Sigmoid colon (tissue), 6 donors: ENCODE measurements at regions not wholly inside any gene's neighbourhood (a gene's known extent, or its start where the extent isn't known, plus 50 kb on each side); places are given as distances from the start of the nearest gene placed in this dataset.

Experiments
- DNase-seq: peaks from one replicate; pipeline ENCODE4 v3.0.0-alpha.2; 2019
- H3K27ac ChIP-seq, 4 donors: fragments of 200-600 bp; sonication (generic); one replicate each; pipeline ENCODE4 v1.5.1; 2016 to 2019; ENCODE audit warnings: mild to moderate bottlenecking in 1 of 4
- H3K27me3 ChIP-seq, 3 donors: fragments of 200-600 bp; sonication (generic); one replicate each; pipeline ENCODE4 v1.5.1; 2019; ENCODE audit warnings: mild to moderate bottlenecking in 1 of 3
- H3K36me3 ChIP-seq, 4 donors: fragments of 200-600 bp; sonication (generic); one replicate each; pipeline ENCODE4 v1.5.1; 2016 to 2019
- H3K4me1 ChIP-seq, 4 donors: fragments of 200-600 bp; sonication (generic); one replicate each; pipeline ENCODE4 v1.5.1; 2017 to 2019
- H3K4me3 ChIP-seq, 4 donors: fragments of 200-600 bp; sonication (generic); one replicate each; pipeline ENCODE4 v1.5.1; 2017 to 2019; ENCODE audit warnings: mild to moderate bottlenecking in 2 of 4, moderate library complexity in 1 of 4
- H3K9me3 ChIP-seq, 4 donors: fragments of 200-600 bp in 3 of 4; sonication (generic) in 3 of 4; one replicate each; pipeline versions ENCODE4 v1.5.1 to v1.6.1; 2013 to 2019
- EP300 ChIP-seq, 4 donors: sonication (generic); formaldehyde crosslinking; IDR thresholded peaks; one replicate each; pipeline ENCODE4 v1.6.1; 2017; ENCODE audit warnings: antibody characterized with exemption in 4 of 4
- POLR2A ChIP-seq, 2 donors: fragments of 450-650 bp; IDR thresholded peaks; one replicate each; pipeline ENCODE4 v1.6.1; 2016; ENCODE audit warnings: antibody characterized with exemption in 2 of 2, mild to moderate bottlenecking in 2 of 2, moderate library complexity in 2 of 2
- POLR2AphosphoS5 ChIP-seq, 4 donors: sonication (generic); formaldehyde crosslinking; IDR thresholded peaks; one replicate each; pipeline ENCODE4 v1.6.1; 2017; ENCODE audit warnings: antibody characterized with exemption in 4 of 4
- WGBS, 2 donors: extraction: QIAGEN DNeasy Blood & Tissue Kit; methylation state at CpG; one replicate each; pipeline ENCODE4 v1.1.7; 2013; 5-methylcytosine and 5-hydroxymethylcytosine counted together
- intact Hi-C: fragments of 100-400 bp; cut with DNase I; formaldehyde crosslinking; loops from one replicate; pipeline ENCODE4 v1.15.1; 2023
- TF ChIP-seq, protein P1 (sequence below), 4 experiments: fragments of 450-650 bp in 3 of 4; fragments of 200-600 bp in 1 of 4; IDR thresholded peaks; one replicate each; pipeline ENCODE4 v1.5.1; 2016 to 2019; ENCODE audit warnings: antibody characterized with exemption in 4 of 4, mild to moderate bottlenecking in 3 of 4, moderate library complexity in 2 of 4
- donor health status: healthy with polysubstance abuse.
- donor health status: healthy.

DNA sequence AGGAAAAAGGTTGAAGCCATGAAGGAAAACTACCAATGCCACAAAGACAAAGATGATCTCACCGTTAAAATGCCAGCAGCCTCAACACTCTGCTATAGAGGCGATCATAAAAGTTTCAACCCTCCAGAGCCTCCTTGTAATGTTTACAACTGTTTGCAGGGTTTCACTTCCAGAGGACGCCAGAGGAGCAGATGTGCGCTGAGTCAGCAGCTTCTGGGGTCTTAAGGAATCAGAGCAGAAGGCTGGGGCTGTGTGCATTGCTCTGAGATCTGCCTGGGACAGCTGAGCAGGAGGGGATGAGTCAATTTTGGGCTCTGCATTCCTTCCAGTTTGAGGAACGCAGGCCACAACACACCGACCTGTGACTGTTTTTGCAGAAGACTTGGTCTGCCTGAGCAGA, 98.3 kb downstream of the TMEM130 start:
- Histone ChIP-seq H3K4me1 (peaks cover 0 to 9% (median 4%) of the 10 kb centered on the region in 4 donors), H3K27ac (no peak overlapping the region), H3K36me3 (no peaks in the 10 kb centered on the region), H3K9me3 (no peaks in the 10 kb centered on the region), H3K27me3 (no peaks in the 10 kb centered on the region), H3K4me3 (no peak overlapping the region)
- DNase-seq: no peak
- 8 to 12% methylated on average over 6 of the region's 6 CpGs for WGBS, 2 donors
- intact Hi-C loops: no loop called here
- TF ChIP-seq, protein P1, sequence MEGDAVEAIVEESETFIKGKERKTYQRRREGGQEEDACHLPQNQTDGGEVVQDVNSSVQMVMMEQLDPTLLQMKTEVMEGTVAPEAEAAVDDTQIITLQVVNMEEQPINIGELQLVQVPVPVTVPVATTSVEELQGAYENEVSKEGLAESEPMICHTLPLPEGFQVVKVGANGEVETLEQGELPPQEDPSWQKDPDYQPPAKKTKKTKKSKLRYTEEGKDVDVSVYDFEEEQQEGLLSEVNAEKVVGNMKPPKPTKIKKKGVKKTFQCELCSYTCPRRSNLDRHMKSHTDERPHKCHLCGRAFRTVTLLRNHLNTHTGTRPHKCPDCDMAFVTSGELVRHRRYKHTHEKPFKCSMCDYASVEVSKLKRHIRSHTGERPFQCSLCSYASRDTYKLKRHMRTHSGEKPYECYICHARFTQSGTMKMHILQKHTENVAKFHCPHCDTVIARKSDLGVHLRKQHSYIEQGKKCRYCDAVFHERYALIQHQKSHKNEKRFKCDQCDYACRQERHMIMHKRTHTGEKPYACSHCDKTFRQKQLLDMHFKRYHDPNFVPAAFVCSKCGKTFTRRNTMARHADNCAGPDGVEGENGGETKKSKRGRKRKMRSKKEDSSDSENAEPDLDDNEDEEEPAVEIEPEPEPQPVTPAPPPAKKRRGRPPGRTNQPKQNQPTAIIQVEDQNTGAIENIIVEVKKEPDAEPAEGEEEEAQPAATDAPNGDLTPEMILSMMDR (IDR thresholded peaks at IDR 0.05): no peak
- TF ChIP-seq POLR2AphosphoS5 (IDR thresholded peaks at IDR 0.05): no peak
- TF ChIP-seq EP300 (IDR thresholded peaks at IDR 0.05): no peak
- no peak for TF ChIP-seq POLR2A (IDR thresholded peaks at IDR 0.05)

DNA sequence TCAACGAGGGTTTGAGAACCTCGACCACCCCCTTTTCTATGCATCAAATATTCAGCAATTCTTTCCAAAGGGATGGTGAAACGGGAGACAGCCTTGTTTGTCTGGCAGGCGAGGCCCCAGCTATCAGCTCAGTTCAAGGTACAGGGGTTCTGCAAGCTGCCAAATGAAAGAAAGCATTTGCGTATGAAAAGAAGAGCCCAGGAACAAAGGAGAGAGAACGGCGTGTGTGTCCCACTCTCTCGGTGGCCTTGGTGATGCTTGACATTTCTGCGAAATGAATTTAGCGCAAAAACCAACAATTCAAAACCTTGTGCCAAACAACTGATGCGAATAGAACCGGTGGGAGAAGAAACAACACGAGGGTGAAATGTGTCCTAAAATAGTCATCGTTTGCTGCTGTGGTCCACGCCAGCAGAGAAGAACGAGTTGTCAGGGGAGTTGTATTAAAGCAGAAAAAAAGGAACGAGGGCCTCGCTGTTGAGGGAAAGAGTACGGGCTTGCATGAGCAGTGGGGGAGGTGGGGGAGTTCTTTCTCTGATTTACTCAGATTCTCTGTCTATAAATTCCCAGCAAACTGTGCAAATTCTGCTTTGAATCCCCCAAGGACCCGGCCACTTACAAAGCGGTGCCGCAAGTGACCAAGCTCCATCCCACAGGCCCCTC, 97.7 kb downstream of the TMEM130 start:
- 35% methylated on average over 22 of the region's 22 CpGs for WGBS, 2 donors

DNA sequence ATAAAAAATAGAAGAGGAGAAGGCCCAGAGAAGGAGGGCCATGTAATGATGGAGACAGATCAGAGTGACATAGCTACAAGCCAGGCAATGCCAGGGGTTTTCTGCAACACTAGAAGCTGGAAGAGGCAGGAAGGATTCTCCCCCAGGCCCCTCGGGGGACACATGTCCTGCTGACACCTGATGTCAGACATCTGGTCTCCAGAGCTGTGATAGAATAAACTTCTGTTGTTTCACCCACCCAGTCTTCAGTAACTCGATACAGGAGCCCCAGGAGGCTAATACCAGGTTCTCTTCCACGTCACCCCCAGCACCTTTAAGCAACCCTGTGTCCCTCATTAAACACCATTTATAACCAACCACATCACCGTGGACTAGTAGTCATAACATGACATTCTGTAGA, 94.9 kb downstream of the TMEM130 start:
- Histone ChIP-seq H3K27ac (no peak overlapping the region), H3K4me3 (no peak overlapping the region), H3K4me1 (peaks cover 0 to 9% (median 4%) of the 10 kb centered on the region in 4 donors), H3K36me3 (no peaks in the 10 kb centered on the region), H3K27me3 (no peaks in the 10 kb centered on the region), H3K9me3 (no peaks in the 10 kb centered on the region)
- intact Hi-C loops: no loop called here
- TF ChIP-seq POLR2AphosphoS5 (IDR thresholded peaks at IDR 0.05) (no peak), EP300 (IDR thresholded peaks at IDR 0.05) (no peak), POLR2A (IDR thresholded peaks at IDR 0.05) (no peak)
- TF ChIP-seq, protein P1 (IDR thresholded peaks at IDR 0.05): no peak
- WGBS, 2 donors: 40 to 53% methylated on average over 4 of the region's 4 CpGs
- no peak for DNase-seq

More for the DNA sequence above, 97.7 kb downstream of the TMEM130 start:
- Histone ChIP-seq H3K4me1 (peaks cover 0 to 9% (median 4%) of the 10 kb centered on the region in 4 donors), H3K36me3 (no peaks in the 10 kb centered on the region), H3K9me3 (no peaks in the 10 kb centered on the region), H3K27me3 (no peaks in the 10 kb centered on the region), H3K27ac (no peak overlapping the region), H3K4me3 (no peak overlapping the region)
- intact Hi-C loops: no loop called here
- no peak for DNase-seq
- no peak for TF ChIP-seq POLR2AphosphoS5 (IDR thresholded peaks at IDR 0.05)
- no peak for TF ChIP-seq POLR2A (IDR thresholded peaks at IDR 0.05)
- TF ChIP-seq, protein P1 (IDR thresholded peaks at IDR 0.05): no peak
- TF ChIP-seq EP300 (IDR thresholded peaks at IDR 0.05): no peak

DNA sequence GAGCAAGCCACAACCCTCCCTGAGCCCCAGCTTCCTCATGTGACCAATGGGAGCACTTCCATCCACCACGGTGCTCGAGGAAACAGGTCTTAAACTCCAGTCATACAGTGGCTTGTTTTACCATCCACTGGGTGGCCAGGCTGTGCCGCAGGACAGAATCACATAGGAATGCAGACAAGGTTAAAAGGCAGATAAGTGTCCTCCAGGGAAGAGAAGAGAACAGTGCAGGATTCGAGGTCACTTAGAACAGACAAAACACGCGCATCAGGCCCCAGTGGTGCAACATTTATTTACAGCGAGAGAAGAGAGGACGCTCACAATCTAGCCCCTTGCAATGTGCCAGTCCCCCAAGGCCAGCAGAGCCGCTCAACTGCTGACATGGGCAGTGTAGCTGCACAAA, 92.8 kb downstream of the TMEM130 start:
- H3K4me1 ChIP-seq: peaks cover 0 to 1% (median under 1%) of the 10 kb centered on the region in 4 donors
- no peaks in the 10 kb centered on the region for H3K27me3 ChIP-seq
- intact Hi-C loops: no loop called here
- H3K4me3 ChIP-seq: no peak overlapping the region
- 73 to 77% methylated on average over 9 of the region's 9 CpGs for WGBS, 2 donors
- no peaks in the 10 kb centered on the region for H3K9me3 ChIP-seq
- TF ChIP-seq, protein P1 (IDR thresholded peaks at IDR 0.05): no peak
- no peak for TF ChIP-seq POLR2A (IDR thresholded peaks at IDR 0.05)
- no peak for TF ChIP-seq EP300 (IDR thresholded peaks at IDR 0.05)
- no peak for TF ChIP-seq POLR2AphosphoS5 (IDR thresholded peaks at IDR 0.05)
- DNase-seq: no peak
- H3K36me3 ChIP-seq: no peaks in the 10 kb centered on the region
- H3K27ac ChIP-seq: no peak overlapping the region

DNA sequence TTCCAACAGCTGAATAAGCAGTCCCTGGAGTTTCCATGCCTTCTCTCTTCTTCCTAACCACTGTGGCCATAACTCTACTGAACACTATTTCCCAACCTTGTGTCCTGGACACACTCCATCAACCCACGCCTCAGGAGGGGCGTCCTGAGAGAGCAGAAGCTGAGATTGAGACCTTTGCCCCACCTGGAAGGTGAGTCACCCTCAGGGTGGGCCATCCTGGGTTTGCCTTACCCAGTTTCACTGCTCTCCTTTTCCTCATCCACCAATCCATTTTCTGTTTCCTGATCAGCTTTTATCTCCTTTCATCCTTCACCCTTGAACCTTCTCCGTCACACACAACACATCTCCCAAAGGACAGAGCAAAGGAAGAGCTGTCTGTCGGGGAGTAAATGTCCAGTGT, 91.4 kb downstream of the TMEM130 start:
- Histone ChIP-seq H3K27me3 (no peaks in the 10 kb centered on the region), H3K4me3 (no peak overlapping the region), H3K9me3 (no peaks in the 10 kb centered on the region), H3K36me3 (no peaks in the 10 kb centered on the region), H3K27ac (no peak overlapping the region), H3K4me1 (no peaks in the 10 kb centered on the region)
- TF ChIP-seq POLR2A (IDR thresholded peaks at IDR 0.05): no peak
- TF ChIP-seq POLR2AphosphoS5 (IDR thresholded peaks at IDR 0.05): no peak
- no peak for TF ChIP-seq EP300 (IDR thresholded peaks at IDR 0.05)
- intact Hi-C loops: no loop called here
- 41 to 64% methylated on average over 4 of the region's 4 CpGs for WGBS, 2 donors
- no peak for DNase-seq
